ENCODE measurements at regions not wholly inside any gene's neighbourhood (a gene's known extent, or its start where the extent isn't known, plus 50 kb on each side); places are given as distances from the start of the nearest gene placed in this dataset.

- H3K36me3 ChIP-seq (ENCODE audit: control insufficient read depth, insufficient read depth, low read length), result no peaks in the 10 kb centered on the region
- H3K27ac ChIP-seq (ENCODE audit: low read length), result no peak overlapping the region
- no CpG with 5 or more reads among the region's 24 CpGs for WGBS (ENCODE audit: insufficient coverage, insufficient read length)
- H3K4me3 ChIP-seq (ENCODE audit: low read length), result no peak overlapping the region
- H3K9me3 ChIP-seq (ENCODE audit: control insufficient read depth, insufficient read depth, low read length), result no peaks in the 10 kb centered on the region
- DNase-seq (ENCODE audit: low read depth, low spot score), result no peak
- H3K27me3 ChIP-seq (ENCODE audit: control insufficient read depth, insufficient read depth, low read length), result no peaks in the 10 kb centered on the region
- H3K4me1 ChIP-seq (ENCODE audit: control insufficient read depth, insufficient read depth, low read length), result no peaks in the 10 kb centered on the region; the same call in 1 of the 2 replicates
These were observed 62.7 kb upstream of the KLF13 start for GRCh38 chr15:31263751-31264558.

- Histone ChIP-seq H3K27ac (ENCODE audit: low read length) (no peak overlapping the region), H3K36me3 (ENCODE audit: control insufficient read depth, insufficient read depth, low read length) (no peaks in the 10 kb centered on the region), H3K4me1 (ENCODE audit: control insufficient read depth, insufficient read depth, low read length) (no peaks in the 10 kb centered on the region; the same call in 1 of the 2 replicates), H3K4me3 (ENCODE audit: low read length) (no peak overlapping the region), H3K9me3 (ENCODE audit: control insufficient read depth, insufficient read depth, low read length) (no peaks in the 10 kb centered on the region), H3K27me3 (ENCODE audit: control insufficient read depth, insufficient read depth, low read length) (no peaks in the 10 kb centered on the region)
- WGBS (ENCODE audit: insufficient coverage, insufficient read length), result no CpG with 5 or more reads among the region's 6 CpGs
- DNase-seq (ENCODE audit: low read depth, low spot score), result no peak
These were observed 62.0 kb upstream of the KLF13 start for GRCh38 chr15:31264559-31265089.

GRCh38 chr15:31265090-31265870, 61.4 kb upstream of the KLF13 start:
- no peak overlapping the region for H3K27ac ChIP-seq (ENCODE audit: low read length)
- DNase-seq (ENCODE audit: low read depth, low spot score), result no peak
- no peaks in the 10 kb centered on the region for H3K27me3 ChIP-seq (ENCODE audit: control insufficient read depth, insufficient read depth, low read length)
- H3K4me3 ChIP-seq (ENCODE audit: low read length), result no peak overlapping the region
- no CpG with 5 or more reads among the region's 21 CpGs for WGBS (ENCODE audit: insufficient coverage, insufficient read length)
- no peaks in the 10 kb centered on the region; the same call in 1 of the 2 replicates for H3K4me1 ChIP-seq (ENCODE audit: control insufficient read depth, insufficient read depth, low read length)
- no peaks in the 10 kb centered on the region for H3K9me3 ChIP-seq (ENCODE audit: control insufficient read depth, insufficient read depth, low read length)
- no peaks in the 10 kb centered on the region for H3K36me3 ChIP-seq (ENCODE audit: control insufficient read depth, insufficient read depth, low read length)

- DNase-seq (ENCODE audit: low read depth, low spot score), result no peak
- Histone ChIP-seq H3K4me3 (ENCODE audit: low read length) (no peak overlapping the region), H3K27ac (ENCODE audit: low read length) (no peak overlapping the region), H3K9me3 (ENCODE audit: control insufficient read depth, insufficient read depth, low read length) (no peaks in the 10 kb centered on the region), H3K4me1 (ENCODE audit: control insufficient read depth, insufficient read depth, low read length) (peaks cover 2% of the 10 kb centered on the region), H3K36me3 (ENCODE audit: control insufficient read depth, insufficient read depth, low read length) (no peaks in the 10 kb centered on the region), H3K27me3 (ENCODE audit: control insufficient read depth, insufficient read depth, low read length) (no peaks in the 10 kb centered on the region)
- WGBS (ENCODE audit: insufficient coverage, insufficient read length), result no CpG with 5 or more reads among the region's 22 CpGs
These were observed 60.5 kb upstream of the KLF13 start for GRCh38 chr15:31265871-31266711.

- Histone ChIP-seq H3K36me3 (ENCODE audit: control insufficient read depth, insufficient read depth, low read length) (no peaks in the 10 kb centered on the region), H3K4me1 (ENCODE audit: control insufficient read depth, insufficient read depth, low read length) (peaks cover 2% of the 10 kb centered on the region), H3K27ac (ENCODE audit: low read length) (no peak overlapping the region)
These were observed 59.9 kb upstream of the KLF13 start for GRCh38 chr15:31266712-31267111.

GRCh38 chr15:31267161-31268107, 59.2 kb upstream of the KLF13 start:
- WGBS (ENCODE audit: insufficient coverage, insufficient read length), result no CpG with 5 or more reads among the region's 20 CpGs
- Histone ChIP-seq H3K4me3 (ENCODE audit: low read length) (no peak overlapping the region), H3K27me3 (ENCODE audit: control insufficient read depth, insufficient read depth, low read length) (no peaks in the 10 kb centered on the region), H3K27ac (ENCODE audit: low read length) (no peak overlapping the region), H3K4me1 (ENCODE audit: control insufficient read depth, insufficient read depth, low read length) (peaks cover 2% of the 10 kb centered on the region), H3K36me3 (ENCODE audit: control insufficient read depth, insufficient read depth, low read length) (no peaks in the 10 kb centered on the region), H3K9me3 (ENCODE audit: control insufficient read depth, insufficient read depth, low read length) (no peaks in the 10 kb centered on the region)
- DNase-seq (ENCODE audit: low read depth, low spot score), result no peak

More at GRCh38 chr15:31266712-31267111, 59.9 kb upstream of the KLF13 start:
- H3K27me3 ChIP-seq (ENCODE audit: control insufficient read depth, insufficient read depth, low read length), result no peaks in the 10 kb centered on the region
- no peaks in the 10 kb centered on the region for H3K9me3 ChIP-seq (ENCODE audit: control insufficient read depth, insufficient read depth, low read length)
- DNase-seq (ENCODE audit: low read depth, low spot score), result no peak
- no peak overlapping the region for H3K4me3 ChIP-seq (ENCODE audit: low read length)
- no CpG with 5 or more reads among the region's 13 CpGs for WGBS (ENCODE audit: insufficient coverage, insufficient read length)

- no CpG with 5 or more reads among the region's 2 CpGs for WGBS (ENCODE audit: insufficient coverage, insufficient read length)
These were observed 58.5 kb upstream of the KLF13 start for GRCh38 chr15:31268108-31268501.

GRCh38 chr15:31268911-31269784, 57.5 kb upstream of the KLF13 start:
- H3K27ac ChIP-seq (ENCODE audit: low read length), result no peak overlapping the region
- H3K4me1 ChIP-seq (ENCODE audit: control insufficient read depth, insufficient read depth, low read length), result peaks cover 2% of the 10 kb centered on the region
- DNase-seq (ENCODE audit: low read depth, low spot score), result no peak
- no peaks in the 10 kb centered on the region for H3K9me3 ChIP-seq (ENCODE audit: control insufficient read depth, insufficient read depth, low read length)
- no CpG with 5 or more reads among the region's 11 CpGs for WGBS (ENCODE audit: insufficient coverage, insufficient read length)
- no peak overlapping the region for H3K4me3 ChIP-seq (ENCODE audit: low read length)
- no peaks in the 10 kb centered on the region for H3K27me3 ChIP-seq (ENCODE audit: control insufficient read depth, insufficient read depth, low read length)
- H3K36me3 ChIP-seq (ENCODE audit: control insufficient read depth, insufficient read depth, low read length), result no peaks in the 10 kb centered on the region

More at GRCh38 chr15:31268108-31268501, 58.5 kb upstream of the KLF13 start:
- peaks cover 2% of the 10 kb centered on the region for H3K4me1 ChIP-seq (ENCODE audit: control insufficient read depth, insufficient read depth, low read length)
- H3K4me3 ChIP-seq (ENCODE audit: low read length), result no peak overlapping the region
- H3K27ac ChIP-seq (ENCODE audit: low read length), result no peak overlapping the region
- H3K36me3 ChIP-seq (ENCODE audit: control insufficient read depth, insufficient read depth, low read length), result no peaks in the 10 kb centered on the region
- H3K27me3 ChIP-seq (ENCODE audit: control insufficient read depth, insufficient read depth, low read length), result no peaks in the 10 kb centered on the region
- H3K9me3 ChIP-seq (ENCODE audit: control insufficient read depth, insufficient read depth, low read length), result no peaks in the 10 kb centered on the region
- DNase-seq (ENCODE audit: low read depth, low spot score), result no peak

All from iPS DF 6.9 (cell line).